GM20000 (cell line): ENCODE measurements at regions not wholly inside any gene's neighbourhood (a gene's known extent, or its start where the extent isn't known, plus 50 kb on each side); places are given as distances from the start of the nearest gene placed in this dataset.
"Not testable (repeated sequence)": the region's sequence is repeated elsewhere in the genome, so short reads cannot be mapped to it uniquely, and the experiment has no call there.

Source experiments
- DNase-seq: peaks from one replicate; pipeline ENCODE4 v3.0.0; 2012; ENCODE audit warnings: low spot score
- TF ChIP-seq, protein P1 (sequence below): IDR thresholded peaks from 2 replicates; pipeline ENCODE4 v1.5.1; 2012; ENCODE audit warnings: mild to moderate bottlenecking, control low read depth; ENCODE audit errors: extremely low read depth, missing control alignments

- no peak for DNase-seq
- TF ChIP-seq, protein P1, sequence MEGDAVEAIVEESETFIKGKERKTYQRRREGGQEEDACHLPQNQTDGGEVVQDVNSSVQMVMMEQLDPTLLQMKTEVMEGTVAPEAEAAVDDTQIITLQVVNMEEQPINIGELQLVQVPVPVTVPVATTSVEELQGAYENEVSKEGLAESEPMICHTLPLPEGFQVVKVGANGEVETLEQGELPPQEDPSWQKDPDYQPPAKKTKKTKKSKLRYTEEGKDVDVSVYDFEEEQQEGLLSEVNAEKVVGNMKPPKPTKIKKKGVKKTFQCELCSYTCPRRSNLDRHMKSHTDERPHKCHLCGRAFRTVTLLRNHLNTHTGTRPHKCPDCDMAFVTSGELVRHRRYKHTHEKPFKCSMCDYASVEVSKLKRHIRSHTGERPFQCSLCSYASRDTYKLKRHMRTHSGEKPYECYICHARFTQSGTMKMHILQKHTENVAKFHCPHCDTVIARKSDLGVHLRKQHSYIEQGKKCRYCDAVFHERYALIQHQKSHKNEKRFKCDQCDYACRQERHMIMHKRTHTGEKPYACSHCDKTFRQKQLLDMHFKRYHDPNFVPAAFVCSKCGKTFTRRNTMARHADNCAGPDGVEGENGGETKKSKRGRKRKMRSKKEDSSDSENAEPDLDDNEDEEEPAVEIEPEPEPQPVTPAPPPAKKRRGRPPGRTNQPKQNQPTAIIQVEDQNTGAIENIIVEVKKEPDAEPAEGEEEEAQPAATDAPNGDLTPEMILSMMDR: no peak
These were observed 61.4 kb upstream of the S1PR1 start for GRCh38 chr1:101175466-101175865.

DNA sequence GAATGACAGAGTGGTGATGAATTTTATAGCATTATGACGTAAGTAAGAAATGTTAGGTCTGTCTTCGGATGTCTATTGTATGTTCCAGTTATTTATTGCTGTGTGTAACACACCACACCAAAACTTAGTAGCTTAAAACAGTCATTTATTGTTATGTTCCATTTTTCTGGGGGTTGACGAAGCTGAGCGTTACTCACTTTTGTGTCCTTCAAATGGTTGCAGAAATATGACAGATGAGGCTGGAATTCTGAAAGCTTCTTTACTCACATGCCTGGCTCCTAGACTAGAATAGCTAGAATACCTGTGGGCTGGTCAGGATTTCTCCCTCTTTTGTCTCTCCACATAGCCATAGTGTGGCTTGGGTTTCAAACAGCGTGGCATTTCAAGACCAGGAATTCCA, 62.1 kb upstream of the S1PR1 start:
- TF ChIP-seq, protein P1: no peak
- no peak for DNase-seq

DNA sequence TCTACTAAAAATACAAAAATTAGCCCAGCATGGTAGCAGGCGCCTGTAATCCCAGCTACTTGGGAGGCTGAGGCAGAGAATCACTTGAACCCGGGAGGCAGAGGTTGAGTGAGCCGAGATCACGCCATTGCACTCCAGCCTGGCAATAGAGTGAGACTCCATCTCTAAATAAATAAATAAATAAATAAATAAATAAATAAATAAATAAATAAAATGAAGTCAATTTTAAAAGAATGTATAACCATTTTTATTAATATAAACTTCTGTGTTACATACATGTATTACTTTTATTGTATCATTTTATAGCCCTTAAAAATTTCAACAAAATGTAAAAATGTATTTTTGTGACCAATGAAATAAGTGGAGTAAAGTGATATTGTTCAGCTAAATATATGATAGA, 62.5 kb upstream of the S1PR1 start:
- not testable (repeated sequence) for DNase-seq

DNA sequence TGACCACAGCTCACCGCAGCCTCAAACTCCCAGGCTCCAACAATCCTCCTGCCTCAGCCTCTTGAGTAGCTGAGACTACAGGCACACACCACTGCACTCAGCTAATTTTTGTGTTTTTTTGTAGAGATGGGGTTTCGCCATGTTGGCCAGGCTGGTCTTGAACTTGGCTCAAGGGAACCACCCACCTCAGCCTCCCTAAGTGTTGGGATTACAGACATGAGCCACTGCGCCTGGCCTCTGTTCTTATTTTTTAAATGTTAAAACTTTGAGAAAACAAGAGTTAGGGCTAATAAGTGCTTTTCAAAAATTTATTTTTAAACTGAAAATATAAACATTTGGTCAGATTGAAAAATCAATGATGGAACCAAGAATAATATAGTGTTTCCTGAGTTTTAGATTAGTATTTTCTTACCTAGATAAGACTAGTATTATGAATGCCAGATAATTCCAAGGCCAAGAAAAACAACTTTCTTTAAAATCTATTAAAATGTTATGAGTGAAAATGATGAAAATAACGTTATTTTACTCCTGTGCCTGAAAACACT, 66.2 kb upstream of the S1PR1 start:
- TF ChIP-seq, protein P1: no peak

GRCh38 chr1:101167891-101168290, 68.9 kb upstream of the S1PR1 start:
- DNase-seq: no peak
- TF ChIP-seq, protein P1: no peak

More for the DNA sequence above, 66.2 kb upstream of the S1PR1 start:
- DNase-seq: no peak

DNA sequence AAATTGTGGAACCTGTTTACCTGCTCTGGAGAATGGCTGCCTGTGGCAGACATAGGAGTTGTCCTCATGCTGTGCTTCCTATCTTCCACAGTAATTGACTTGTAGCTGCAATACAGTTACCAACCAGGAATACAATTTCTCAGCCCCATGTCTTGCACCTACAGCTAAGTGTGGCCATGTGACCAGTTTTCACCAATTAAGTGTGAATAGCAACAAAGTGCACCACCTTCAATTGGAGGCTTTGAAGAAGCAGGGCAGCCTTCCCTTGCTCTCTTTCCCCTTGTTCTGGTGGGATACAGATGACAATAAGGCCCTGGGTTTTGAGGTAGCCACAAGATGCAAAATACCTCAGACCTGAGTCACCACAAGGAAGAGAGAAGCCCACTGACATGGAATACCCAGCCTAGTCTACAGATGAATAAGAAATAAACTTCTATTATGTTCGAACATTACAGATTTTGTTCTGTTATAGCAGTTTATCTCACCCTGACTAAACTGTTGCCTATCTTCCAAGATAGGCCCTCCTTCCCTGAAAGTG, 70.2 kb upstream of the S1PR1 start:
- TF ChIP-seq, protein P1: no peak
- DNase-seq: no peak

DNA sequence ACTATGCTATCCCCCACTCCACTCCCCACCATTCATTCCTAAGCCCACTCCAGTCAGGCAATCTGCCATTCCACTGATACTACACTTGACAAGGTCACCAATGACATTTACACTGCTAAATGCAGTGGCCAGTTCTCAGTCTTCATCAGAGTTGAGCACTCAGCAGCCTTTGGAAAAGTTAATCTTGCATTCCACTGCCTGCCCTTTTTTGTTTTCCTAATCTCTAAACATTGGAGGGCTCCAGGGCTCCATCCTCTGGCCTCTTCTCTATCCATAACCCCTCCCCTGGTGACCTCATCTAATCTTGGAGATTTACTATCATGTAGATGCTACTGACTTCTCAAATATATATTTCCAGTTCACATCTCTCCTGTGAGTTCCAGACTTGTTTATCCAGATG, 70.9 kb upstream of the S1PR1 start:
- TF ChIP-seq, protein P1: no peak
- no peak for DNase-seq

- DNase-seq: no peak
- TF ChIP-seq, protein P1: no peak
These were observed 71.3 kb upstream of the S1PR1 start for GRCh38 chr1:101165532-101165931.
